ENCODE measurements at regions not wholly inside any gene's neighbourhood (a gene's known extent, or its start where the extent isn't known, plus 50 kb on each side); places are given as distances from the start of the nearest gene placed in this dataset.

DNA sequence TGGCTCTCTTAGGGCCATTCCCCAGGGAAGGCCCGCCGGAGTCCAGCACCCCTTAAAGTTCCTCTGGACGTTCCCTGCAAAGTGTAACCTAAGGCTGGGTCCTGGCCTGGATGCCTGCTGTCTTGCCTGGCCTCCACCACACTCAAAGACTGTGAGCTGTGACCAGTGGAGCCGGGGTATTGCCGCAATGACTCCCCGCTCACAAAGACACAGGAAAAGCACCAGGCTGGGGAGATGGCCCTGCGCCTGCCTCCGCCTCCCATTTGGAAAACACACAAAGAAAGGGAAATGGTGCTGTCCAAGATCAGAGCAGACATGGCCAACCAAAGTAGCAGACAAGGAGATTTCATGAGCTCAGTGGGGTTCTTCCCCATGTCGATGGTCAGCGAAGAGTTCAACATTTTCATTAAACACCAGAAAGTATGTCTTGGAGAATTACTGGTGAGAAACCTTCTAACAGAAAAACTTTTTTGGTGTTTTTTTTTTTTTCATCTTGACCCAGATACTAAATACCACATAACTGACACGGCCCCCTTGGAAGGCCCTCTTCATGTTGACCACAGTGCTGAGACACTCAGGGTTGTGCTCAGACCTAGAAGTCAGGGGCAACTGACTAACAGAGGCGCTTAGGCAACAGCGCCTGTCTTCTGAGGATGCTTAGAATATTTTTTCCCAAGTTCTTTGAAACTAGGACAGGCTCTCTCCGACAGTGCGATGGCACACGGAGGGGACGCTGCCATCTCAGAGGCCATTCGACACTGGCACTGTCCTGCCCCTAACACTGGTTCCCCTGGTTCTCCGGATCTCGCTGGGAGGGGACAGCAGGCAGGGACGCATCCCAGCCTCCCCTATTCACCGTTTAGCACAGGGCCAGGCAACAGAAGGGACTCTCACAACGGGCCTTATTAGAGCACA is 226.4 kb upstream of the ID2 start:
- TF ChIP-seq, protein P1, sequence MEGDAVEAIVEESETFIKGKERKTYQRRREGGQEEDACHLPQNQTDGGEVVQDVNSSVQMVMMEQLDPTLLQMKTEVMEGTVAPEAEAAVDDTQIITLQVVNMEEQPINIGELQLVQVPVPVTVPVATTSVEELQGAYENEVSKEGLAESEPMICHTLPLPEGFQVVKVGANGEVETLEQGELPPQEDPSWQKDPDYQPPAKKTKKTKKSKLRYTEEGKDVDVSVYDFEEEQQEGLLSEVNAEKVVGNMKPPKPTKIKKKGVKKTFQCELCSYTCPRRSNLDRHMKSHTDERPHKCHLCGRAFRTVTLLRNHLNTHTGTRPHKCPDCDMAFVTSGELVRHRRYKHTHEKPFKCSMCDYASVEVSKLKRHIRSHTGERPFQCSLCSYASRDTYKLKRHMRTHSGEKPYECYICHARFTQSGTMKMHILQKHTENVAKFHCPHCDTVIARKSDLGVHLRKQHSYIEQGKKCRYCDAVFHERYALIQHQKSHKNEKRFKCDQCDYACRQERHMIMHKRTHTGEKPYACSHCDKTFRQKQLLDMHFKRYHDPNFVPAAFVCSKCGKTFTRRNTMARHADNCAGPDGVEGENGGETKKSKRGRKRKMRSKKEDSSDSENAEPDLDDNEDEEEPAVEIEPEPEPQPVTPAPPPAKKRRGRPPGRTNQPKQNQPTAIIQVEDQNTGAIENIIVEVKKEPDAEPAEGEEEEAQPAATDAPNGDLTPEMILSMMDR (IDR thresholded peaks at IDR 0.05): no peak
- no peak for TF ChIP-seq POLR2A (IDR thresholded peaks at IDR 0.05)
